ENCODE measurements at regions not wholly inside any gene's neighbourhood (a gene's known extent, or its start where the extent isn't known, plus 50 kb on each side); places are given as distances from the start of the nearest gene placed in this dataset.

DNA sequence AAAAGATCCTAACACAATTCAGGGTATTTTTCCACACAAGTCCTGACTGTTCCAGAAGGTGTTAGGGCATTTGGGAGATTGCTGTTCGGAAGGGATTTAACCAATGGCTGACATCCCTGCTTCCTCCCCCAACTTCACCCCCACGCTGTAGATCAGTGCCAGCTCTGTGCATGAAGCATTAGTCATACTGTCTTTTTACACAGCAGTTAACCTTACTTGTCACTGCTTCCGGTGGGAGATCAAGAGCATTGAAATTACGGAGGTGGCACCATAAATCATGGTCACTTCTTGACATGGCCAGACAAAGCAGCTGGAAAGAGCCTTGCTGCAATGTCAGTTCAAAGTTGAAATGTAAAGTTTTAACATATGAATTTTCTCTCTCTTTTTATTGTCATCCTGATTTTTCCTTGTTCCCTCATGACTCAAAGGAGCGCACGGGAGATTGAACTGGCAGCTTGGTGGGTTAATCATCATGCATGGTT is 70.2 kb downstream of the HRH4 start:
- DNase-seq, result peak; percentile 41 to 47

DNA sequence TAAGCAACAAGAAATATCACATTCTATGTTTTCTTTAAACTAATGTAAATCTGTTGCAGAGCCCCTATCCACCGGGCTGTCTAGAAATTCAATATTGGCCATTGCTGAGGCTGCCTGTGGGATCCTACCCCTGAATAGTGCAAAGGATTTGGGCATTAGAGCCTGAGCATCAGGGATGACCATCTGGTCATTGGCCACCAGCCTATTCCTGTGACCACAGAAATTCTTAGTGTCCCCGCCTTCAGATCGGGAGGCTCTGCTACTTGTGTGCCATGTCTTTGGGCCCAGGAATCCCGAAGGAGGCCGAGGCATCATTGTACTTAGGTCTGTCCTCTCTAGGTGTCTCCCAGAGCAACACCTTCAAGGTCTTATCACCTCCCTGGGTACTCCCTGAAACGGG is 73.8 kb downstream of the HRH4 start:
- no peak for DNase-seq

DNA sequence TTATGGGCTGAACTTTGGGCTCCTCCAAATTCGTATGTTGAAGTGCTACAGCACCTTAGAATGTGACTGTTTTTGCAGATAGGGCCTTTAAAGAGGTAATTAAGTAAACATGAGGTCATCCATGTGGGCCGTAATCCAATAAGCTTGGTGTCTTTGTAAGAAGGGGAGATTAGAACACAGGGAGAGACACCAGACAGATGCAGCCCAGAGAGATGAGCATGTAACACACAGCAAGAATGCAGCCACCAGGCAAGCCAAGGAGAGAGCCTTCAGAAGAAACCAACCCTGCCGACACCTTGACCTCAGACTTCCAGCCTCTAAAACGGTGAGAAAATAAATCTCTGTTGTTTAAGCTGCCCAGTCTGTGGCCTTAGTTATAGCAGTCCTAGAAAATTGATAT is 74.3 kb downstream of the HRH4 start:
- DNase-seq, result no peak

DNA sequence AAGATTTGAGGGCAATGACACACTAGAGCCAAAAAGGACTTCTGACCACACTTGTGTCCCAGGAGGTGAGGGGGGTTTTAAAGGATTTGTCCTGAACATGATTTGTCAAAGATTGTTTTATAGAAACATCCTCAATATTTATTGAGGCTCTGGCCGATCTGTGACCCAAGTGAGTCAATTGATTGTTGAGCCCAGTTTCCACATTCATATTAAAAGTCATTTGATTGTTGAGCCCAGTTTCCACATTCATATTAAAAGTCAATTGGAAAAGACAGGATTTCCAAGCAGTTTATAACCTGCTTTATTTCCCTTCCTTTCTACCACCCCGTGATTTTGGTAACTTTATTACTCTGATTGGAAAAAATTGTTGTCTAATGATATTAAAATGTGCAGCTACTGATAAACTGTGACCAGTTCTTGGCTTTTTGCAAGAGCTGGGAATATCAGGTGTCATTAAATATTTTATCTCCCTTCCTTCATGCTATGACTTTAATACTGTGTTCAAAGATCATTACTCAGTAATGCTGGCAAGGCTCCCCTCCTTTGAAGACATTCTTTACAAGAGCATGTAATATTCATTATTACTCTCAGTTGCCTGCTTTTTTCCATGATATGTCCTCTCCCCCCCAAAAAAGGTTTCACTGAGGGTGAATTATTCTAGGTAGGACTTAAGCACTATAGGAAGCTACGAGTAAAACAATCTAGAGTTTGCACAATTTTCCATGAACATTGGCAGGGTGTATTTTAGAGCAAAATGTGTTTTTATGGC is 75.3 kb downstream of the HRH4 start:
- no peak for DNase-seq

DNA sequence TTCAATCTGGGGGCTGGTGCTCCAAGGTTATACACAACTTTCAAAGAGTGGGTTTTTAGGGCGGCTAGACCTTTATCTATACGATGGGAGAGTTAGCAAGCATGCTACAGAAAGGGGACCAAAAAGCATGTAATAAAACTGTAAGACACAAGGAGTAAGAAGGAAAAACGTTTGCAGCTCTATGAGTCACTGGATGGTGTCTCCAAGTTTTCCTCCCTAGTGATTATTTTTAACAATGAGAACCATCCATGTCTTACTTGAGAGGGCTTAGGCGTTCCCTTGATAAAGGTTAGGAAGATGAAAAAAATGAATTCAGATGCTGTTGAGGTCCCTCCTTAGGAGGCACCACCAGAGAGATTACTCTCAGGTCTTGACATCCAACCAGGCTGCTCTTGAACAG is 75.9 kb downstream of the HRH4 start:
- DNase-seq, result no peak

GRCh38 chr18:24536834-24537233 is 76.4 kb downstream of the HRH4 start:
- DNase-seq, result no peak

DNA sequence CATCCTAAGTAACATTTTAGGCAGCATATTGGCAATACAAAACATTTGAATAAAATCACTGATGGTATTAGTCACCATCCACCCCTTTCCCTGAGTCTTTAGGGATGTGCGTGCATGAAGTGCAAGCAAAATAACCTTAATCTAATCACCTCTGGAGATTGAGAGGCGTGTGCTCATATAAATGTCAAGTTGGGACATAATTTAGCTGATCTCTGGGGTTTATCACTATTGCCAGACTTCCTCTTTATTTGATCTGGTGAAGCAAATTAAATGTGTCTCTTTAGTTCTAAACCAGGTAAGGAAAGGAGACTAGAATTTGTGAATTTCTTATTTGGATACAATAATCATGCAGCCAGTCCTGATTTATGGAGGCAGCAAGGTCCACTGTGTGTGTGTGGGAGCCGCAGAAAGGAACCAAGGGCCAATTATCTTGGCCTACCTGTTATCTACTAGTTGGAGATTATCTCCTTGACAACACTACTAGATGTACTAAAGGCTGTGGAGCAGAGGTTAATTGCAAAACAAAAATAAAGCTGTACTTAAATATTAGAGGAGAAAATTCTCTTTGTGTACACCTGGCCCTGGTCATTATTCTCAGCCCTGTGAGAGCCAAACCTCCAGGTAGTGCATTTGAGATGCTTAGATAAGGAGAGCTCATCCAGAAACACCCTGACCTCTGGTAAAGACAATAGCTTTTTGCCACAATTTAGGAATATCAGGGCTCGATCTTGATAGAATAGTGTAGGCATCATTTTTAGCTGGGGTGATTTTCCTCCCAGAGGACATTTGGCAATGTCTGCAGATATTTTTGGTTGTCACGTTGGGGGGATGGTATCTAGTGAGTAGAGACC is 78.2 kb downstream of the HRH4 start:
- DNase-seq, result no peak

DNA sequence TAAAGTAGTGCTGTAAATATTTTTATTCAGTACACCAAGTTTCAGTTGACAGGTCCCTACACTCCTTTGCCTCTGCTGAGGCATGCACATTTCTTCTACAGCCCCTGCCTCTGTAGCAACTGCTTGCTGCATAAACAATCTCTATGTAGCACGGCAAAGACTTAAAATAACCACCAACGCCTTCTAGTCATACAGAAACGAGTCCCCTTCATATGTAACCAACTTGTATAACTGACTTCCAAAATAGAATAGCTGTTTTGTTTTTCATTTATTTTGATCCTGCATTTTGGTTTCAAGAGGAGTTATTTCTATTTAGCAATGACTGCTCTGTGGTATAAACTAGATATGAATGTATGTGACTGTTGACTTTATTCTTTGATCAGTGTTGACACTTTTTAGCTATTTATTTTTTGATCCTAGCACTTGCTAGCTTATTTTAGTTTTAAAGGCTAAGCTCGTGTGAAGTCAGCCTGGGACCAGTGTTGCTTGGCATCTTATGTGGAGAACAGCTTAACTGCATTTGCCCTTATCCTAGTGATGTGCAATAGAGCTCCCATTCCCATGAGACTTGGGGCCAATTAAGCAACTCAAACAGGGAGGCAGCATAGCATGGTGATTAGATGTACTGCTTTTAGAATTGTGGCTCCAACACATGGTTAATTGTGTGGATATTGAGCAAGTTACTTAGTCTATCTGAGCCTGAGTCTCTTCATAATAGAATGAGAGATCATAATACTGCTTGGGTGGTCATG is 79.6 kb downstream of the HRH4 start:
- DNase-seq, result no peak

DNA sequence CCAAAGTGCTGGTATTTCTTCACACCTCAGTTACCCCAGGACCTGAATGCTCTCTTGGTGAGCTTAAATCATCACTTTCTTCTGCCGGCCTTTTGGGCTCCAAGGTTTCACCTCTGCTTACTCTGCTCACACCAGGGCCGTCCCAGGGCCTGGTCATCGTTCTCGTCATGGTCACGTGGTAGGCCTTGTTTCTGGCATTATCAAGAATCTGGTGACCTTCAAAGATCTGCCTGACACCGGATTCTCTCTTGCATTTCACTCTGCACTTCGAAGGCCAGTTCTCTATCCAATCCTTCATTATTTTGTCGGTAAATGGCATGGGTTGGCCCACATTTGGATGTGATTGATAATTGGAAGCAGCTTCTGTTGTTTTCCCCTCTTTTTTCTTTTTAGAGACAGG is 80.5 kb downstream of the HRH4 start:
- DNase-seq, result no peak

DNA sequence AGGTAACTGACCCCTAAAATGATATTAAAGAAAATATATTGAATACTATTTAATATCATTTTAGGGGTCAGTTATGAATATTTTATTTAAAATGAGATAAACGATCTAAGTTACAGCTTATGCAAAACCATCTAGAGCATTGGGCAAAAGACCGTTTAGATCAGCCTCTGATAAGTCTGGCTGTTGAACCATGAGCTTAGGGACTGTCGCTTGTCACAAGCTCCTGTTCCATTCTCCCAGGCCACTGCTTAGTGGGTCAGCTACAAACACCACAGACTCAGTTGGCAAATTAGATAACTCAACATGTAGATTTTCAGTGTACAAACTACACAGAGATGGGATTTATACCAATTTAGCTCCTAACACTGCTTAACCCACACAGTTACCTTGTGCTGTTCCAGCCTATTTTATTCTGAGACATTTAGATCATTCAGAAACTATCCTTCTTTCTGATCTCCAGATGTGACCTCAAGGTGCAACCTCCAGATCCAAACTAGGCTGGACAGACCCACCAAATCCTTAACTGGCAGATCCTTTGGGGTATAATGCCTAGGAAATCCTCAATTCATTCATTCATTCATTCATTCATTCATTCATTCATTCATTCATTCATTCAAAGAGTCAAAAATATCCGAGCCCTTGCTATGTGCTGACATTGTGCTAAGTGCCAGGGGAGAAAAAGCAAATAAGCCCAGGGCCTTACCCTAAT is 82.8 kb downstream of the HRH4 start:
- DNase-seq, result no peak

DNA sequence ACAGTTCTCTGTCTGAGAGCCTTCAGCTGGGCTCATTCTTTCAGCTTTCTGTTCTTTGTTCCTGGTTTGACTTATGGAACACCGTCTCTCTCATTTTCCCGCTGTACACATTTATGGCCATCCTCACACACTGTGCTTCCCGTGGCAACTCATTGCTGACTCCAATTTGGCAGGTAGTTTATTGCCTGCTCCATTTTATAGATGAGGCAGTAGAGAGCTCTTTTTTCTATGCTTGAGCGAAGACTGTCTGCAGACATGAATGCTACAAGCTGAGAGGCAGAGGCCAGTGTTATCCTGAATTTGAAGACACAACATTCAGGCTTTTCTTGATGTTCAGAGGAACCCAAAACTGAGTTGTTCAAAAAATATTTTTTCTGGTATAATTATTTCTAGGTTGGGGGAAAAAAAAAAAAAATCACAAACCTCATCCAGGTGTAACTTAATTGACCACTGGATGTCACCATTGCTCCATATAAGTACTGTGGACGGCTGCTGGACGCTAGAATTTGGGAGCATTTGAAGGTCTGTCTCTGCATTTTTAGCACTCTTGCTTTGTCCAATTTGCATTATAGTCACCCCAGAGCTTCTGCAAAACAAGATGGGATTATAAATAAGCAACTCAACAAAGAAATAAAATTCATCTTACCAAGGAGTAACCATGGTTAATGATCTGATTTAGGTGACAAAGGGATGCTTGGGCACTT is 83.5 kb downstream of the HRH4 start:
- DNase-seq, result peak in 1 of 2 experiments; percentile 11

DNA sequence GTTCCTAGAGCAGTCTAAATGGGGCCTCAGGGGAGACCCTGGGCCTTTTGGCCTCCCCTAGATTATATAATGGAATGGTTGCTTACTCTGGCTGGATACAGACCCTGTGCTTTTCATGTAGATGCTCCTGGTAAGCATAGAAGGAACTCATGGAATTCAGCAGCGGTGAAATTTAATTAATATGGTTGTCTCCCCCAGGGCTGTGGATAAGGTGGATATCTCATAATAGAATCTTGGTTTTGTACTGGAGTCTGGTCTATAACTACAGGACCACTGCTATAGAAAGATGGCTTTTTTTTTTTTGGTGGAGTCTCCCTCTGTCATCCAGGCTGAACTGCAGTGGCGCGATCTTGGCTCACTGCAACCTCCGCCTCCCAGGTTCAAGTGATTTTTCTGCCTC is 84.5 kb downstream of the HRH4 start:
- DNase-seq, result no peak

GRCh38 chr18:24545651-24546050 is 85.2 kb downstream of the HRH4 start:
- no peak for DNase-seq

- DNase-seq, result no peak
These were observed 85.9 kb downstream of the HRH4 start for GRCh38 chr18:24546307-24546706.

- DNase-seq, result no peak
These were observed 88.1 kb downstream of the HRH4 start for GRCh38 chr18:24548583-24548982.

DNA sequence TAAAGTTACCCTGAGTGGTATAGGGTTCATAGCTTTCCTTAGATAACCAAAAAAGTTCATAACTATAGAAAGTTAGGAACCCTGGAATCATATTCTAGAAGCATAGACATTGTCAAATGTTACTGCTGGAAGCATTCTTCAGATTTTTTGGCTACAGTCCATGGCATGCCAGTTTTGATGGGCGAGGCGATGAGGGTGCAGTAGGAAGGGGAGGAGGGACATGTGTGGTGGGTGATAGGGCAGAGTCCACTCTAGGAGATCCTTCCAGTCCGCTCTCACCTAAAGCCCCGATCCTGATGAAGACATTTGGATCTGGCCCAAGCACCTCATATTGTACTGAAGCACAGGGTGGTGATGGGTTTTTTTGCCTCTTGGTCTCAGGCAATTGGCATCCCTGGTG is 91.8 kb downstream of the HRH4 start:
- DNase-seq, result no peak

DNA sequence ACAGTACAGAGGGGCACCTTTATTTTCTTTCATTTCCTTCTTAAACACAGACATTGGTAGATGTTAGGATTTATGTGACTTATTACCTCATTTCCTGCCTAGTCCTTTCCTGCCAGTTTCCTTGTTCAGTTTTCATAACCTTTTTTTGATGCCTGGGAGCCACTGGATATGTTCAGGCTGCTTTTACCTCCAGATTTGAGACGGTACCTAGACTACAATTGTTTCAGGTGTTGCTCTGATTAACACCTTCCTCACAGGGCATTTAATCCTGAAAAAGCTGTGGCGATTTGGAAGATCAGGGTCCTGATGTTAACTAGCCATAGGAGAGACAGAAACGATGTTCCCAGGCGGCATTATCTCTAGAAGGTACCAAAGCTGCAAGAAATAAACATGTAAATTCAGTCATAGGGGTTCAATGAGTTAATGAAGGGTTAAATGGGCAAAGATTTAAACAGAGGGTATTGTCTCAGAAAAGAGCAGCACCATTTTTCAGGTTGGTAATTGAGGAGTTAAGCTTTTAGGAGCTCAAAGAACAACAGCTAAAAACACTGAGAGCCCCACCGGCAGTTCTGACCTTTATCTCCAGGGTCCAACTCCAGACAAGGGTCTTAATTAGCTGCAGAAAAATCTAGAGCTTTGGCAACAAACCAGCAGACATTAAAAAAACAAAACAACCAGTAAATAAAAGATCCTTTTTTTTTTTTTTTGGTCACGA is 93.3 kb downstream of the HRH4 start:
- no peak for DNase-seq

DNA sequence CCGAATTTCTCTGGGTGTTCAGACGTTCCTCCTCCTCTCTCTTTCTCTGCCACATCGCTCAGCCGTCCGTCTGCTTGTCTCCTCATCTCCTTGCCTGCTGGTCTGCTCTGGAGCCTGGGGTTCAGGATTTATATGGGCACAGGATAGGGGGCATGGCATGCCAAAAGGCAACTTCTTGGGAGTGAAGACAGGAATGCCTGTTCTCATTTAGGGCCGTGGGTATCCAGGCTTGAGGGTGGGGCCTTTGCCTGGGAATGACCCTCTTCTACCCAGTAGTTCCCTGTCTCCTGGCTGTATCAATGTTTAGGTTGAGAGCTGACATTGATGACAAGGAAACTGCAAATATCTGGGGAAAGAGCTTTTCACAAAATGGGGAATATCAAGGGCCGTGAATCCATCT is 98.0 kb downstream of the HRH4 start:
- no peak for DNase-seq

GRCh38 chr18:24559526-24559925 is 99.1 kb downstream of the HRH4 start:
- no peak for DNase-seq

GRCh38 chr18:24560511-24560981 is 100.1 kb downstream of the HRH4 start:
- no peak for DNase-seq

DNA sequence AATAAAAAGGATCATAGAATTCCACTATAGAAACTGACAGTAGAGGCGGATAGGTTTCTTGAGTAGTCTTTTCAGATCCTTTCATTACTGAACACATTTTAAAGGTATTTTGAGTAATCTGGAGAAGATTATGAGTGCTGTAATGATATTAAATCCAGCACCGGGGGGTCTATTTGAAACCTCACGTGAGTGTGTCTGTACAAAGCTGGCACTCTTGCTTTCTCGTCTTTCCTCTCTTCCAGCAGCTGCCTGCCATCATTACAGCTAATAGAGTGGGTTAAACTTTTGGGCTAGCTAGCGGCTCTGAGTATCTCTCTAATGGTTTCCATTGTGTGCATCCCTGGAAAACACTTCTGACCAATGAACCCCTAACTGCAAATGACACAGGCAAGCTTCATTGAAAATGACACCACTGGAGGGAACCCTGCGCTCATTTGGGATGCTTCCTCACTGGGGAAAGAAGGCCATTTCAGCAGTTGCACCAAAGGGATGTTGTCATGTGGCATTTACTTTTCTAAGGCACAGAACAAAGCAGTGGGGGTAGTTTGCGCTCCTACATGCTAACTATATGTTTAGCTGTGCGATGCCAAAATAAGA is 101.0 kb downstream of the HRH4 start:
- DNase-seq, result no peak

All from SHP77 (cell line).